Esophagus squamous epithelium (tissue), 4 donors: ENCODE measurements at regions not wholly inside any gene's neighbourhood (a gene's known extent, or its start where the extent isn't known, plus 50 kb on each side); places are given as distances from the start of the nearest gene placed in this dataset.

Experiments used
- POLR2A ChIP-seq, 4 donors: fragments of 450-650 bp; IDR thresholded peaks; one replicate each; pipeline ENCODE4 v1.6.1; 2017; ENCODE audit warnings: antibody characterized with exemption in 4 of 4, mild to moderate bottlenecking in 4 of 4, moderate library complexity in 3 of 4
- TF ChIP-seq, protein P1 (sequence below), 6 experiments: fragments of 450-650 bp in 4 of 6; fragments of 200-600 bp in 2 of 6; sonication (generic) in 2 of 6; IDR thresholded peaks; one replicate each; pipeline ENCODE4 v1.5.1; 2016 to 2019; ENCODE audit warnings: antibody characterized with exemption in 6 of 6, mild to moderate bottlenecking in 4 of 6, moderate library complexity in 4 of 6

DNA sequence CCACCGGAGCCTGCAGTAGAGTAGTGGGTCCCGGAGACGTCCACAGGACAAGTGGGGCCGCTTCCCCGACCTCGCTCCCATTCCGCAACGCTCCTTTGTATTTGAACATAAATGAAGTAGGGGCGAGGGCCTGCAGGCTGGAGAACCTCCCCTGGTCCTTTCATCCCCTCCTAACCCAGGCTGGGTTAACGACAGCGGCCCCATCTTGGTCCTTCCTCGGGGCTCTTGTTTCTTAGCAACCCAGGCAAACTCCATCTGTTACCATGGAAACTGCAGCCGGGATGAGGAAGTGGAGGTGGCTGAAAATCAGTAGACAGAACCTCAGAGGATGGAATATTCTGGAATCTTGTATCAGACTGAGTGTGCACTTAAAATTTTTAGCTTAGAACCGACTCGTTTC is 132.6 kb upstream of the USP29 start:
- no peak for TF ChIP-seq POLR2A (IDR thresholded peaks at IDR 0.05)
- TF ChIP-seq, protein P1, sequence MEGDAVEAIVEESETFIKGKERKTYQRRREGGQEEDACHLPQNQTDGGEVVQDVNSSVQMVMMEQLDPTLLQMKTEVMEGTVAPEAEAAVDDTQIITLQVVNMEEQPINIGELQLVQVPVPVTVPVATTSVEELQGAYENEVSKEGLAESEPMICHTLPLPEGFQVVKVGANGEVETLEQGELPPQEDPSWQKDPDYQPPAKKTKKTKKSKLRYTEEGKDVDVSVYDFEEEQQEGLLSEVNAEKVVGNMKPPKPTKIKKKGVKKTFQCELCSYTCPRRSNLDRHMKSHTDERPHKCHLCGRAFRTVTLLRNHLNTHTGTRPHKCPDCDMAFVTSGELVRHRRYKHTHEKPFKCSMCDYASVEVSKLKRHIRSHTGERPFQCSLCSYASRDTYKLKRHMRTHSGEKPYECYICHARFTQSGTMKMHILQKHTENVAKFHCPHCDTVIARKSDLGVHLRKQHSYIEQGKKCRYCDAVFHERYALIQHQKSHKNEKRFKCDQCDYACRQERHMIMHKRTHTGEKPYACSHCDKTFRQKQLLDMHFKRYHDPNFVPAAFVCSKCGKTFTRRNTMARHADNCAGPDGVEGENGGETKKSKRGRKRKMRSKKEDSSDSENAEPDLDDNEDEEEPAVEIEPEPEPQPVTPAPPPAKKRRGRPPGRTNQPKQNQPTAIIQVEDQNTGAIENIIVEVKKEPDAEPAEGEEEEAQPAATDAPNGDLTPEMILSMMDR (IDR thresholded peaks at IDR 0.05): no peak
